OCI-LY7 (cell line): ENCODE measurements at regions not wholly inside any gene's neighbourhood (a gene's known extent, or its start where the extent isn't known, plus 50 kb on each side); places are given as distances from the start of the nearest gene placed in this dataset.

Experiments
- BruUV-seq: library from RNA; stranded (reverse); fragments of 400-500 nt; replicated peaks from 2 replicates; lab custom pipeline; 2021; lab: Mats Ljungman, UMichigan
- CTCF ChIA-PET: fragments of 300-600 bp; sonication (Branson Sonifier 250); formaldehyde crosslinking; loops from one replicate; lab custom pipeline; 2022; ENCODE audit warnings: antibody characterized with exemption; ENCODE audit not compliant: unreplicated experiment; lab: Charles Lee
- POLR2A ChIA-PET: fragments of 300-600 bp; sonication (Branson Sonifier 250); formaldehyde crosslinking; loops from one replicate; lab custom pipeline; 2022; ENCODE audit warnings: antibody characterized with exemption; lab: Charles Lee
- DNase-seq: peaks from one replicate; pipeline ENCODE4 v3.0.0-alpha.2; 2015; ENCODE audit warnings: low spot score
- H2AFZ ChIP-seq: fragments of 200-600 bp; sonication (generic), shearing (Covaris generic); 2 replicates; pipeline ENCODE4 v1.6.1; 2014; ENCODE audit warnings: mild to moderate bottlenecking, antibody characterized with exemption, low read length, moderate library complexity
- H3K27ac ChIP-seq: fragments of 200-600 bp; sonication (generic); 2 replicates; pipeline ENCODE4 v1.5.1; 2014; ENCODE audit warnings: mixed run types, low read depth, mild to moderate bottlenecking, moderate library complexity, low read length, inconsistent platforms; ENCODE audit not compliant: poor library complexity, severe bottlenecking
- H3K36me3 ChIP-seq: fragments of 200-600 bp; sonication (generic); 2 replicates; pipeline ENCODE4 v1.6.1; 2014; ENCODE audit warnings: mild to moderate bottlenecking, antibody characterized with exemption, low read length, moderate library complexity, mixed read lengths; ENCODE audit not compliant: insufficient read depth
- H3K4me1 ChIP-seq: fragments of 200-600 bp; sonication (generic); 2 replicates; pipeline ENCODE4 v1.5.1; 2014; ENCODE audit warnings: mild to moderate bottlenecking, low read length; ENCODE audit not compliant: insufficient read depth, poor library complexity, severe bottlenecking
- H3K4me2 ChIP-seq: fragments of 200-600 bp; sonication (generic); 2 replicates; pipeline ENCODE4 v1.6.1; 2014; ENCODE audit warnings: mild to moderate bottlenecking, low read length
- H3K4me3 ChIP-seq: fragments of 200-600 bp; sonication (generic); 2 replicates; pipeline ENCODE4 v1.5.1; 2014; ENCODE audit warnings: mild to moderate bottlenecking, low read depth, low read length; ENCODE audit not compliant: poor library complexity, severe bottlenecking
- H3K79me2 ChIP-seq: fragments of 200-600 bp; sonication (generic); 2 replicates; pipeline ENCODE4 v1.6.1; 2016; ENCODE audit warnings: low read depth, mild to moderate bottlenecking, low read length, moderate library complexity, mixed read lengths; ENCODE audit not compliant: insufficient read depth
- H3K9me2 ChIP-seq: fragments of 200-600 bp; sonication (generic); 2 replicates; pipeline ENCODE4 v1.6.1; 2016; ENCODE audit warnings: mild to moderate bottlenecking, low read length, mixed read lengths; ENCODE audit not compliant: insufficient read depth
- H3K9me3 ChIP-seq: fragments of 200-600 bp; sonication (generic); 2 replicates; pipeline ENCODE4 v1.6.1; 2014; ENCODE audit warnings: mild to moderate bottlenecking, mixed run types, low read length, mixed read lengths
- H4K20me1 ChIP-seq: fragments of 200-600 bp; sonication (generic); 2 replicates; pipeline ENCODE4 v1.6.1; 2014; ENCODE audit warnings: mild to moderate bottlenecking, antibody characterized with exemption, low read length, moderate library complexity, mixed read lengths; ENCODE audit not compliant: insufficient read depth
- CTCF ChIP-seq: fragments of 200-600 bp; sonication (generic); conservative IDR thresholded peaks from 2 replicates; pipeline ENCODE4 v1.5.1; 2014; ENCODE audit warnings: mild to moderate bottlenecking, antibody characterized with exemption, low read length, moderate library complexity, mixed read lengths
- EZH2phosphoT487 ChIP-seq: fragments of 200-600 bp; sonication (generic); IDR thresholded peaks from 2 replicates; pipeline ENCODE4 v1.6.1; 2018; ENCODE audit warnings: low read depth, borderline replicate concordance, mild to moderate bottlenecking, mixed run types, antibody characterized with exemption, low read length, moderate library complexity, mixed read lengths
- intact Hi-C: fragments of 100-400 bp; cut with micrococcal nuclease; formaldehyde crosslinking; loops from one replicate; pipeline ENCODE4 v1.10.0; 2022; ENCODE audit not compliant: unreplicated experiment

- no peak overlapping the region for H3K27ac ChIP-seq
- H2AFZ ChIP-seq = no peak overlapping the region
- H3K79me2 ChIP-seq = no peaks in the 10 kb centered on the region
- H3K9me2 ChIP-seq = no peaks in the 10 kb centered on the region
- no peaks in the 10 kb centered on the region for H4K20me1 ChIP-seq
- no TSS peak for BruUV-seq
- no peaks in the 10 kb centered on the region for H3K36me3 ChIP-seq
- H3K4me2 ChIP-seq = no peak overlapping the region
- H3K9me3 ChIP-seq = no peaks in the 10 kb centered on the region
- POLR2A ChIA-PET = no interaction called here
- DNase-seq = no peak
- no peak for TF ChIP-seq CTCF
- TF ChIP-seq EZH2phosphoT487 = no peak
- intact Hi-C loops = no loop called here
- CTCF ChIA-PET = no interaction called here
- H3K4me1 ChIP-seq = no peaks in the 10 kb centered on the region
- H3K4me3 ChIP-seq = no peak overlapping the region
These were observed 67.8 kb upstream of the EGLN3 start for GRCh38 chr14:34018564-34019244.

GRCh38 chr14:34018125-34018524 lies 67.3 kb upstream of the EGLN3 start:
- H3K4me1 ChIP-seq = no peaks in the 10 kb centered on the region
- no TSS peak for BruUV-seq
- no peak overlapping the region for H3K27ac ChIP-seq
- no peaks in the 10 kb centered on the region for H3K9me2 ChIP-seq
- H4K20me1 ChIP-seq = no peaks in the 10 kb centered on the region
- intact Hi-C loops = no loop called here
- TF ChIP-seq EZH2phosphoT487 (no peak), CTCF (no peak)
- CTCF ChIA-PET = no interaction called here
- H3K4me2 ChIP-seq = no peak overlapping the region
- H2AFZ ChIP-seq = no peak overlapping the region
- H3K36me3 ChIP-seq = no peaks in the 10 kb centered on the region
- no peaks in the 10 kb centered on the region for H3K79me2 ChIP-seq
- POLR2A ChIA-PET = no interaction called here
- DNase-seq = no peak
- H3K4me3 ChIP-seq = no peak overlapping the region
- H3K9me3 ChIP-seq = no peaks in the 10 kb centered on the region

- ChIA-PET POLR2A (interaction anchor here (1.0 kb wide), 1 partner anchor 1277 kb away, joined by 3 read pairs; the partner anchor contains the start of gene PSMA6), CTCF (no interaction called here)
- Histone ChIP-seq H3K79me2 (no peaks in the 10 kb centered on the region), H3K27ac (no peak overlapping the region), H3K9me2 (no peaks in the 10 kb centered on the region), H3K4me1 (no peaks in the 10 kb centered on the region), H3K36me3 (no peaks in the 10 kb centered on the region), H3K4me2 (no peak overlapping the region), H3K4me3 (no peak overlapping the region), H3K9me3 (no peaks in the 10 kb centered on the region), H4K20me1 (no peaks in the 10 kb centered on the region), H2AFZ (no peak overlapping the region)
- BruUV-seq = no TSS peak
- intact Hi-C loops = no loop called here
- no peak for DNase-seq
- TF ChIP-seq EZH2phosphoT487 (no peak), CTCF (no peak)
These were observed 64.5 kb upstream of the EGLN3 start for GRCh38 chr14:34015383-34015782.
